GM19395 (cell line): ENCODE measurements at regions not wholly inside any gene's neighbourhood (a gene's known extent, or its start where the extent isn't known, plus 50 kb on each side); places are given as distances from the start of the nearest gene placed in this dataset.
"Not testable (repeated sequence)": the region's sequence is repeated elsewhere in the genome, so short reads cannot be mapped to it uniquely, and the experiment has no call there.

Source experiments
- ATAC-seq: cut with Tn5 transposase; IDR thresholded peaks from one replicate; pipeline ENCODE4 v1.9.1; 2021; ENCODE audit warnings: mild to moderate bottlenecking, moderate library complexity; ENCODE audit not compliant: unreplicated experiment

- ATAC-seq, result no peak
Observed at GRCh38 chr1:78240755-78241154, 195.0 kb downstream of the GIPC2 start.

GRCh38 chr1:78247079-78247478, 201.3 kb downstream of the GIPC2 start:
- no peak for ATAC-seq

GRCh38 chr1:78250201-78250600, 204.4 kb downstream of the GIPC2 start:
- ATAC-seq, result no peak

GRCh38 chr1:78254517-78254916, 208.8 kb downstream of the GIPC2 start:
- ATAC-seq, result no peak

GRCh38 chr1:78255383-78255782, 209.6 kb downstream of the GIPC2 start:
- ATAC-seq, result no peak

GRCh38 chr1:78255846-78256245, 210.1 kb downstream of the GIPC2 start:
- no peak for ATAC-seq

- ATAC-seq, result no peak
Observed at GRCh38 chr1:78263459-78263858, 217.7 kb downstream of the GIPC2 start.

GRCh38 chr1:78263946-78264345, 218.2 kb downstream of the GIPC2 start:
- no peak for ATAC-seq

- no peak for ATAC-seq
Observed at GRCh38 chr1:78267513-78268218, 221.9 kb downstream of the GIPC2 start.

- ATAC-seq, result no peak
Observed at GRCh38 chr1:78269591-78269990, 221.2 kb upstream of the PTGFR start.

- not testable (repeated sequence) for ATAC-seq
Observed at GRCh38 chr1:78271423-78271822, 219.4 kb upstream of the PTGFR start.

- no peak for ATAC-seq
Observed at GRCh38 chr1:78274814-78275213, 216.0 kb upstream of the PTGFR start.

GRCh38 chr1:78275456-78275855, 215.3 kb upstream of the PTGFR start:
- ATAC-seq, result no peak

- ATAC-seq, result no peak
Observed at GRCh38 chr1:78275906-78276685, 214.7 kb upstream of the PTGFR start.

GRCh38 chr1:78277253-78277652, 213.5 kb upstream of the PTGFR start:
- ATAC-seq, result peak; percentile 70

GRCh38 chr1:78279051-78279450, 211.7 kb upstream of the PTGFR start:
- no peak for ATAC-seq

- no peak for ATAC-seq
Observed at GRCh38 chr1:78280626-78281025, 210.1 kb upstream of the PTGFR start.

- ATAC-seq, result no peak
Observed at GRCh38 chr1:78281580-78281979, 209.2 kb upstream of the PTGFR start.

GRCh38 chr1:78283691-78284090, 207.1 kb upstream of the PTGFR start:
- ATAC-seq, result no peak

GRCh38 chr1:78284354-78284753, 206.4 kb upstream of the PTGFR start:
- ATAC-seq, result no peak

GRCh38 chr1:78286686-78287085, 204.1 kb upstream of the PTGFR start:
- no peak for ATAC-seq

GRCh38 chr1:78289603-78290002, 201.2 kb upstream of the PTGFR start:
- no peak for ATAC-seq
